Body of pancreas (tissue), 4 donors: ENCODE measurements at regions not wholly inside any gene's neighbourhood (a gene's known extent, or its start where the extent isn't known, plus 50 kb on each side); places are given as distances from the start of the nearest gene placed in this dataset.

Experiments
- POLR2A ChIP-seq, 3 donors: fragments of 450-650 bp; IDR thresholded peaks; one replicate each; pipeline ENCODE4 v1.6.1; 2016; ENCODE audit warnings: antibody characterized with exemption in 3 of 3, mild to moderate bottlenecking in 2 of 3
- TF ChIP-seq, protein P1 (sequence below), 7 experiments: fragments of 450-650 bp in 4 of 7; fragments of 200-600 bp in 3 of 7; sonication (generic) in 3 of 7; IDR thresholded peaks; one replicate each; pipeline ENCODE4 v1.5.1; 2016 to 2019; ENCODE audit warnings: antibody characterized with exemption in 7 of 7

DNA sequence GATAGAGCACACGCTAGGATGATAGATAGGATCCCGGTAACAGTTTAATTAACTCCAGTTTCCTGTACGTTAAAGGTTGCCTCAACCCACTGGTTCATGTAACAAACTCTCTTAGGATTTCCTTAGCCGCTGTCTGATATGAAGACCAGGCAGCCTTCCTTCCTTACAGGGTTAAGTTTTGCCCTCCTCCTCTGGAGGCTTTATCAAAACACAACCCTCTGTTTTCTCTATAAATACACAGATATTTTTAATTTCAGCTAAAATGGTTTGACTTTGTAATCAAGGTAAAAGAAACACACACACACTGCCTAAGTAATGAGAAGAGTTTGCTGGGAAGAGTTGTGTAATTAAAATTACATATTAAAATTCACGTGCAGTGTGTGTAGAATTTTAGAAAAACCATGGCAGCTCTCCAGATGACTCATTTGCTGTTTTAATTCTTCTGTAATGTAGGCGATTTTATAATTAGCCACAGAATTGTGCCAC lies 369.8 kb downstream of the CSNK1G3 start:
- TF ChIP-seq, protein P1, sequence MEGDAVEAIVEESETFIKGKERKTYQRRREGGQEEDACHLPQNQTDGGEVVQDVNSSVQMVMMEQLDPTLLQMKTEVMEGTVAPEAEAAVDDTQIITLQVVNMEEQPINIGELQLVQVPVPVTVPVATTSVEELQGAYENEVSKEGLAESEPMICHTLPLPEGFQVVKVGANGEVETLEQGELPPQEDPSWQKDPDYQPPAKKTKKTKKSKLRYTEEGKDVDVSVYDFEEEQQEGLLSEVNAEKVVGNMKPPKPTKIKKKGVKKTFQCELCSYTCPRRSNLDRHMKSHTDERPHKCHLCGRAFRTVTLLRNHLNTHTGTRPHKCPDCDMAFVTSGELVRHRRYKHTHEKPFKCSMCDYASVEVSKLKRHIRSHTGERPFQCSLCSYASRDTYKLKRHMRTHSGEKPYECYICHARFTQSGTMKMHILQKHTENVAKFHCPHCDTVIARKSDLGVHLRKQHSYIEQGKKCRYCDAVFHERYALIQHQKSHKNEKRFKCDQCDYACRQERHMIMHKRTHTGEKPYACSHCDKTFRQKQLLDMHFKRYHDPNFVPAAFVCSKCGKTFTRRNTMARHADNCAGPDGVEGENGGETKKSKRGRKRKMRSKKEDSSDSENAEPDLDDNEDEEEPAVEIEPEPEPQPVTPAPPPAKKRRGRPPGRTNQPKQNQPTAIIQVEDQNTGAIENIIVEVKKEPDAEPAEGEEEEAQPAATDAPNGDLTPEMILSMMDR (IDR thresholded peaks at IDR 0.05), result no peak
- no peak for TF ChIP-seq POLR2A (IDR thresholded peaks at IDR 0.05)
